Fibroblast of lung (primary cell): ENCODE measurements at regions not wholly inside any gene's neighbourhood (a gene's known extent, or its start where the extent isn't known, plus 50 kb on each side); places are given as distances from the start of the nearest gene placed in this dataset.

ENCODE experiments used
- CTCF ChIP-seq, 2 donors: IDR thresholded peaks in 1 of 2; conservative IDR thresholded peaks in 1 of 2; 1 replicate in 1 of 2; 2 replicates in 1 of 2; pipeline ENCODE4 v1.5.1; 2011 to 2012; ENCODE audit warnings: low read length in 2 of 2, control low read depth in 1 of 2, inconsistent platforms in 1 of 2, low read depth in 1 of 2, mild to moderate bottlenecking in 1 of 2
- EZH2 ChIP-seq: IDR thresholded peaks from 2 replicates; pipeline ENCODE4 v1.5.1; 2012; ENCODE audit warnings: low read length, control low read depth, mild to moderate bottlenecking; ENCODE audit errors: missing control alignments

GRCh38 chr5:67620424-67621397, 424.1 kb upstream of the CD180 start:
- no peak for TF ChIP-seq CTCF (conservative IDR thresholded peaks at IDR 0.05 in 1 of 2, IDR thresholded peaks at IDR 0.05 in 1 of 2; ENCODE audit: low read depth in 1 of 2, low read length in 2 of 2)
- TF ChIP-seq EZH2 = no peak
